BJ (cell line): ENCODE measurements at regions not wholly inside any gene's neighbourhood (a gene's known extent, or its start where the extent isn't known, plus 50 kb on each side); places are given as distances from the start of the nearest gene placed in this dataset.

Source experiments
- CTCF ChIA-PET: fragments of 350-600 bp; formaldehyde crosslinking; extraction: SDS; loops from one replicate; lab custom pipeline; 2021; ENCODE audit warnings: antibody characterized with exemption, inconsistent platforms; lab: Yijun Ruan, JAX
- POLR2A ChIA-PET: fragments of 300-600 bp; sonication (Branson Sonifier 250); formaldehyde crosslinking; extraction: SDS; loops from one replicate; lab custom pipeline; 2021; ENCODE audit warnings: antibody characterized with exemption; lab: Charles Lee
- DNase-seq: peaks from one replicate; pipeline ENCODE4 v3.0.0-alpha.2; 2011; ENCODE audit warnings: low read depth
- H3K27me3 ChIP-seq: 2 replicates; pipeline ENCODE4 v1.6.0; 2011; ENCODE audit warnings: low read length; ENCODE audit not compliant: control insufficient read depth, insufficient read depth
- H3K36me3 ChIP-seq: 2 replicates; pipeline ENCODE4 v1.5.1; 2011; ENCODE audit warnings: low read length; ENCODE audit not compliant: control insufficient read depth, insufficient read depth
- H3K4me3 ChIP-seq: 2 replicates; pipeline ENCODE4 v1.5.1; 2011; ENCODE audit warnings: low read depth, mild to moderate bottlenecking, control low read depth, low read length
- TF ChIP-seq, protein P1 (sequence below): IDR thresholded peaks from 2 replicates; pipeline ENCODE4 v1.5.1; 2011; ENCODE audit warnings: low read depth, mild to moderate bottlenecking, control low read depth, inconsistent platforms, low read length, moderate library complexity; ENCODE audit not compliant: insufficient read depth

DNA sequence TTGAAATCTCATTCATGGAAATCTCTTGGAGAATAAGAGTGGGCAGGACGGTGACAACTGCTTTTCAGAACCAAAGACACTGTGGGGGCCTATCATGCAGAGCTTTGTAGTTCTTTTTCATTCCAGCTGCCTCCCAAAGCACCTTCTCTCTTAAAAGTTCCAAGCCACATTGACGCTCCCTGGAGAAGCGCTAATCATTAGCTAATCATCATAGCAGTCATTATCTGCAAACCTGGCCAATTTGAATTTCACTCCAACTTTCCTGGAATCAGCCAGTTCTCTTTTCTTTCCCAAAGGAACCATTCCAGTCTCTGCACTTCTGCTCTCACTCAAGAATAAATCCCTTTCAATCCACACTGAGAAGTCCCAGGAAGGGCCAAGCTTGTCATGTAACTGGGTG is 1144.1 kb upstream of the IGFBP7 start:
- ChIA-PET POLR2A (no interaction called here), CTCF (no interaction called here)
- DNase-seq = no peak

DNA sequence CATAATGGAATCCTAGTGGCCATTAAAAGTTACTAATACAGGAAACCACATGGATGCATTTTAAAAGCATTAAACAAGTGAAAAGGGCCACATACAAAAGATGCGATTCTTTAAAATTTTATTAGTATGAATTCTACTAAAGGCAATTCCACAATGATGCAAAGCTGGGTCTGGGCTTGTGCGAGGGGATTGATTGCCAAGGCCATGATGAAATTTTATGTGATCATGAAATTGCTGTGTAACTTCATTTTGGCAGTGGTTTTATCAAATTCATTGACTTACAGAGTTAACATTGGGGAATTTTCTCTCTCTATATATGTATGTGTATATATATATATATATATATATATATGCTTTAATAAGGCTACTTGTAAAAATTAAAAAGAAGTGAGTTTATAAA is 1142.5 kb upstream of the IGFBP7 start:
- ChIA-PET CTCF (no interaction called here), POLR2A (no interaction called here)
- H3K27me3 ChIP-seq = no peaks in the 10 kb centered on the region
- H3K36me3 ChIP-seq = no peaks in the 10 kb centered on the region
- no peak overlapping the region for H3K4me3 ChIP-seq
- DNase-seq = no peak
- TF ChIP-seq, protein P1, sequence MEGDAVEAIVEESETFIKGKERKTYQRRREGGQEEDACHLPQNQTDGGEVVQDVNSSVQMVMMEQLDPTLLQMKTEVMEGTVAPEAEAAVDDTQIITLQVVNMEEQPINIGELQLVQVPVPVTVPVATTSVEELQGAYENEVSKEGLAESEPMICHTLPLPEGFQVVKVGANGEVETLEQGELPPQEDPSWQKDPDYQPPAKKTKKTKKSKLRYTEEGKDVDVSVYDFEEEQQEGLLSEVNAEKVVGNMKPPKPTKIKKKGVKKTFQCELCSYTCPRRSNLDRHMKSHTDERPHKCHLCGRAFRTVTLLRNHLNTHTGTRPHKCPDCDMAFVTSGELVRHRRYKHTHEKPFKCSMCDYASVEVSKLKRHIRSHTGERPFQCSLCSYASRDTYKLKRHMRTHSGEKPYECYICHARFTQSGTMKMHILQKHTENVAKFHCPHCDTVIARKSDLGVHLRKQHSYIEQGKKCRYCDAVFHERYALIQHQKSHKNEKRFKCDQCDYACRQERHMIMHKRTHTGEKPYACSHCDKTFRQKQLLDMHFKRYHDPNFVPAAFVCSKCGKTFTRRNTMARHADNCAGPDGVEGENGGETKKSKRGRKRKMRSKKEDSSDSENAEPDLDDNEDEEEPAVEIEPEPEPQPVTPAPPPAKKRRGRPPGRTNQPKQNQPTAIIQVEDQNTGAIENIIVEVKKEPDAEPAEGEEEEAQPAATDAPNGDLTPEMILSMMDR = no peak

More for the DNA sequence above, 1144.1 kb upstream of the IGFBP7 start:
- H3K27me3 ChIP-seq = no peaks in the 10 kb centered on the region
- TF ChIP-seq, protein P1 = no peak
- no peaks in the 10 kb centered on the region for H3K36me3 ChIP-seq
- H3K4me3 ChIP-seq = no peak overlapping the region

- no peaks in the 10 kb centered on the region for H3K27me3 ChIP-seq
- TF ChIP-seq, protein P1 = no peak
- ChIA-PET POLR2A (no interaction called here), CTCF (no interaction called here)
- DNase-seq = no peak
- no peak overlapping the region for H3K4me3 ChIP-seq
- no peaks in the 10 kb centered on the region for H3K36me3 ChIP-seq
These were observed 1137.6 kb upstream of the IGFBP7 start for GRCh38 chr4:58247792-58248191.

DNA sequence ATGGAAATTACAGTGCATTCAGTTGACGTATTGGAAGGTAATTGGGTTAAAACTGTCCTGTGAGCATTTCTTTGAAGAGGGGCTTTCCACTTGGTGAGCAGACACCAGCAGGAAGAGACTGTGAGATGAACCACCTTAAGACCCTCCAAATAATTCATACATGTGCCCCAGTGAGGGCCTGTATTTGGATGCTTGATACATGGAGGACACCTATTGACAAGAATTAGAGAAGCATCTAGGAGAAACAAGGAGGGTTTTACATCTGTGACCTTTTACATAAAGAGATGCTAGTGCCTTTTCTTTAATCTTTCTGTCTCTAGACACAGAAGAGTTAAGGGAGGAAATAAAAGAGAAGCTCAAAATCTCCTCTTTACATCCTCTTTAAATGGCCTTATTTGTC is 1115.3 kb upstream of the IGFBP7 start:
- POLR2A ChIA-PET = no interaction called here
- CTCF ChIA-PET = no interaction called here

GRCh38 chr4:58219179-58219578 is 1109.0 kb upstream of the IGFBP7 start:
- TF ChIP-seq, protein P1 = no peak
- Histone ChIP-seq H3K36me3 (no peaks in the 10 kb centered on the region), H3K27me3 (no peaks in the 10 kb centered on the region), H3K4me3 (no peak overlapping the region)
- ChIA-PET CTCF (no interaction called here), POLR2A (no interaction called here)
- DNase-seq = no peak

More for the DNA sequence above, 1115.3 kb upstream of the IGFBP7 start:
- Histone ChIP-seq H3K36me3 (no peaks in the 10 kb centered on the region), H3K4me3 (no peak overlapping the region), H3K27me3 (no peaks in the 10 kb centered on the region)
- TF ChIP-seq, protein P1 = no peak
- no peak for DNase-seq
